Transverse colon (tissue), 3 donors: ENCODE measurements at regions not wholly inside any gene's neighbourhood (a gene's known extent, or its start where the extent isn't known, plus 50 kb on each side); places are given as distances from the start of the nearest gene placed in this dataset.

Source experiments
- CTCF ChIP-seq, 5 experiments: fragments of 200-600 bp in 3 of 5; fragments of 450-650 bp in 2 of 5; sonication (generic) in 3 of 5; IDR thresholded peaks; 1 replicate in 2 of 5; 2 replicates in 3 of 5; pipeline ENCODE4 v1.5.1; 2016 to 2017; ENCODE audit warnings: antibody characterized with exemption in 5 of 5, inconsistent platforms in 3 of 5, mild to moderate bottlenecking in 2 of 5, moderate library complexity in 1 of 5
- POLR2A ChIP-seq: fragments of 450-650 bp; IDR thresholded peaks from one replicate; pipeline ENCODE4 v1.6.1; 2016; ENCODE audit warnings: antibody characterized with exemption, mild to moderate bottlenecking, moderate library complexity

DNA sequence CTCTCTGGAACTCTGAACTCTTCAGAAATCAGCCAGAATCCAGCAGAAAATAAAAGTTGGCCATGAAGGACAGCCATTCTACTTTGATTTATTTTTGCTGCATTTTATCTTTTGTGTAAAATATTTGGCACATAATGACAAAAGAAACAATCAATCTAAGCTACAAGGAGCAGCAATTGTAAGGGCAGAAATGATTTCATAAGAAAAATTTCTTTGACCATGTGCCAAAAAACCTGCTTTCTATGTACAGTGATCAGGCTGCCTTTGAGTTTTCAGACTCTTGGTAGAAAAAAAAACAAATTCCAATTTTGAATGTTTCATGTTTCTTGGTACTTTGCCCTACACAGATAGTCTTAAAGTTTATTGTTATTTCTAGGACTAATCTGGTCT is 69.8 kb upstream of the SLC1A3 start:
- TF ChIP-seq CTCF (IDR thresholded peaks at IDR 0.05) (no peak), POLR2A (no peak)
